WERI-Rb-1 (cell line): ENCODE measurements at regions not wholly inside any gene's neighbourhood (a gene's known extent, or its start where the extent isn't known, plus 50 kb on each side); places are given as distances from the start of the nearest gene placed in this dataset.

ENCODE experiments used
- DNase-seq: peaks from one replicate; pipeline ENCODE4 v3.0.0-alpha.2; 2020
- H3K27ac ChIP-seq: fragments of 250-450 bp; sonication (Bioruptor Pico); 2 replicates; pipeline ENCODE4 v1.5.1; 2020; ENCODE audit warnings: mild to moderate bottlenecking, moderate library complexity
- H3K27me3 ChIP-seq: fragments of 250-450 bp; sonication (Bioruptor Pico); 2 replicates; pipeline ENCODE4 v1.5.1; 2021; ENCODE audit warnings: mild to moderate bottlenecking, low read depth, moderate library complexity; ENCODE audit not compliant: insufficient read depth, severe bottlenecking
- H3K36me3 ChIP-seq: fragments of 250-450 bp; sonication (Bioruptor Pico); 2 replicates; pipeline ENCODE4 v1.5.1; 2020; ENCODE audit warnings: mild to moderate bottlenecking, moderate library complexity
- H3K4me3 ChIP-seq: 2 replicates; pipeline ENCODE4 v1.5.1; 2011; ENCODE audit warnings: low read depth, mild to moderate bottlenecking, control low read depth, low read length
- H3K9me3 ChIP-seq: fragments of 250-450 bp; sonication (Bioruptor Pico); 2 replicates; pipeline ENCODE4 v1.5.1; 2021; ENCODE audit warnings: mild to moderate bottlenecking, moderate library complexity; ENCODE audit not compliant: severe bottlenecking
- TF ChIP-seq, protein P1 (sequence below): IDR thresholded peaks from 2 replicates; pipeline ENCODE4 v1.5.1; 2011; ENCODE audit warnings: low read depth, mild to moderate bottlenecking, control low read depth, inconsistent platforms, low read length

DNA sequence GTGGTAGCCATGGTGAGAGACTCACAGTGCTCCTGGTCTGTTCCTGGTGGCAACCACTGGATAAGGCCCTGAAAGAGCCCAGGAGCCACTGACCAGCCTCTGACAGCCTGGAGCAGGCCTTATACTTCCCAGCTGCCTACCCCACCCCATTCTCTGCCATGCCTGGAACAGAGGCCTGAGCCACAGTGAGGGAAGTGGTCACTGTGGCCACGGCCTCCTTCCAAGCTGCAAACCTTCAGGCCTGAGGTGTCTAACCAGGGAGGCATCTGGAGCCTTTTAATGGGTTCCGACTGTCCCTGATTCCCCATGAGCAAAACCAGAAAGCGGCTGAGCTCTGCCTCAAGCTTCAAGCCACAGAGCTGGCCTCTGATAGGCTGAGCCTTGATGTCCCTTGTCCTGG, 113.0 kb upstream of the SIRPA start:
- H3K27me3 ChIP-seq = no peaks in the 10 kb centered on the region
- H3K36me3 ChIP-seq = no peaks in the 10 kb centered on the region

DNA sequence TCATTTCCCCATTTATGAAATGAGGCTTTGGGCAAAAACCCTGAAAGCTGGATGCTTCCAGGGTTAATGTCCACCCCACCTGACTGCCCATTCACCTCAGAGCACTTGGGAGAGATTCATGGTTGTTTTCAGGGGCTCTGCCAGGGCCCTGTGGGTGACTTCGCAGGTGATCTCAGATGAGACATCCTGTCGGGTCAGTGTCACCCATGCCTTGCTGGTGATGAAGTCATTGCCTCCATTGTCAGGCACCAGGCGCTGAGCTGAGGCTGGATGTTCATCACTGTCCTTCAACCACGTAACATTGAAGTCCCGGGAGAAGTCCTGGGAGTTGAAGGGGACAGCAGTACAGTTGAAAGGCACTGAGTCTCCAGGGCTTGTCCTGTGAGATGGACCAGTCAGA, 115.6 kb upstream of the SIRPA start:
- no peak overlapping the region for H3K27ac ChIP-seq
- TF ChIP-seq, protein P1, sequence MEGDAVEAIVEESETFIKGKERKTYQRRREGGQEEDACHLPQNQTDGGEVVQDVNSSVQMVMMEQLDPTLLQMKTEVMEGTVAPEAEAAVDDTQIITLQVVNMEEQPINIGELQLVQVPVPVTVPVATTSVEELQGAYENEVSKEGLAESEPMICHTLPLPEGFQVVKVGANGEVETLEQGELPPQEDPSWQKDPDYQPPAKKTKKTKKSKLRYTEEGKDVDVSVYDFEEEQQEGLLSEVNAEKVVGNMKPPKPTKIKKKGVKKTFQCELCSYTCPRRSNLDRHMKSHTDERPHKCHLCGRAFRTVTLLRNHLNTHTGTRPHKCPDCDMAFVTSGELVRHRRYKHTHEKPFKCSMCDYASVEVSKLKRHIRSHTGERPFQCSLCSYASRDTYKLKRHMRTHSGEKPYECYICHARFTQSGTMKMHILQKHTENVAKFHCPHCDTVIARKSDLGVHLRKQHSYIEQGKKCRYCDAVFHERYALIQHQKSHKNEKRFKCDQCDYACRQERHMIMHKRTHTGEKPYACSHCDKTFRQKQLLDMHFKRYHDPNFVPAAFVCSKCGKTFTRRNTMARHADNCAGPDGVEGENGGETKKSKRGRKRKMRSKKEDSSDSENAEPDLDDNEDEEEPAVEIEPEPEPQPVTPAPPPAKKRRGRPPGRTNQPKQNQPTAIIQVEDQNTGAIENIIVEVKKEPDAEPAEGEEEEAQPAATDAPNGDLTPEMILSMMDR = no peak
- no peaks in the 10 kb centered on the region for H3K9me3 ChIP-seq
- no peaks in the 10 kb centered on the region for H3K27me3 ChIP-seq
- H3K36me3 ChIP-seq = no peaks in the 10 kb centered on the region
- no peak overlapping the region for H3K4me3 ChIP-seq
- no peak for DNase-seq

More for the DNA sequence above, 113.0 kb upstream of the SIRPA start:
- Histone ChIP-seq H3K27ac (no peak overlapping the region), H3K4me3 (no peak overlapping the region), H3K9me3 (no peaks in the 10 kb centered on the region)
- TF ChIP-seq, protein P1 = no peak
- DNase-seq = no peak

DNA sequence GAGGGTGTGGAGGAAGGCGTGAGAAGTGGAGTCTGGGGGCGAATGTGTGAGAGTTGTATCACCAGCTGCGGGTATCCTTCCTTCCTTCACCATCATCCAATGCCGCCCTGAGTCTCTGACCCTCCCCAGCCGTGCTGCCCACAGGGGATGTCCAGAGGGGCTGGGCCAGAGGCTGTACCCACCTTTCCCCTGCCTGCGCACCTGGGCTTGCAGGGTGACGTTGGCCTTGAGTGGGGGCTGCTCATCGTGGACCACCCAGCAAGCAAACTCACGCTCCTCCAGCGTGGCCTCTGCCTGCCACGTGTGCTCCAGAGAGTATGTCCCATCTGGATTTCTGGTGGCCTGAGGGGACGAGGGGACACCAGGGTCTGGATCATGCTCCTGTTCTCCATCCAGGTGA, 116.9 kb upstream of the SIRPA start:
- Histone ChIP-seq H3K27me3 (no peaks in the 10 kb centered on the region), H3K9me3 (no peaks in the 10 kb centered on the region), H3K4me3 (no peak overlapping the region), H3K27ac (no peak overlapping the region), H3K36me3 (no peaks in the 10 kb centered on the region)
- TF ChIP-seq, protein P1 = no peak
- no peak for DNase-seq

DNA sequence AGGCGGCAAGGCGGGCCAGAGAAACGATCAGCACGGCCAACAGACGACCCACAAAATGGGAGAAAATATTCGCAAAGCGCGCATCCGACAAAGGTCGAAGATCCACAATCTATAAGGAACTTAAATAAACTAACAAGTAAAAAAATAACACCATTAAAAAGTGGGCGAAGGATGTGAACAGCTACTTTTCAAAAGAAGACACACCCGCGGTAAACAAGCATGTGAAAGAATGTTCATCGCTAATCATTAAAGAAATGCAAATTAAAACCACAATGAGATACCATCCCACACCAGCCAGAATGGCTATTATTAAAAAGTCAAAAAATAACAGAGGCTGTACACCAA, 117.8 kb upstream of the SIRPA start:
- no peaks in the 10 kb centered on the region for H3K36me3 ChIP-seq
- TF ChIP-seq, protein P1 = no peak
- no peak for DNase-seq
- no peak overlapping the region; the same call in 1 of the 2 replicates for H3K4me3 ChIP-seq
- no peak overlapping the region for H3K27ac ChIP-seq
- H3K9me3 ChIP-seq = no peaks in the 10 kb centered on the region
- H3K27me3 ChIP-seq = no peaks in the 10 kb centered on the region

DNA sequence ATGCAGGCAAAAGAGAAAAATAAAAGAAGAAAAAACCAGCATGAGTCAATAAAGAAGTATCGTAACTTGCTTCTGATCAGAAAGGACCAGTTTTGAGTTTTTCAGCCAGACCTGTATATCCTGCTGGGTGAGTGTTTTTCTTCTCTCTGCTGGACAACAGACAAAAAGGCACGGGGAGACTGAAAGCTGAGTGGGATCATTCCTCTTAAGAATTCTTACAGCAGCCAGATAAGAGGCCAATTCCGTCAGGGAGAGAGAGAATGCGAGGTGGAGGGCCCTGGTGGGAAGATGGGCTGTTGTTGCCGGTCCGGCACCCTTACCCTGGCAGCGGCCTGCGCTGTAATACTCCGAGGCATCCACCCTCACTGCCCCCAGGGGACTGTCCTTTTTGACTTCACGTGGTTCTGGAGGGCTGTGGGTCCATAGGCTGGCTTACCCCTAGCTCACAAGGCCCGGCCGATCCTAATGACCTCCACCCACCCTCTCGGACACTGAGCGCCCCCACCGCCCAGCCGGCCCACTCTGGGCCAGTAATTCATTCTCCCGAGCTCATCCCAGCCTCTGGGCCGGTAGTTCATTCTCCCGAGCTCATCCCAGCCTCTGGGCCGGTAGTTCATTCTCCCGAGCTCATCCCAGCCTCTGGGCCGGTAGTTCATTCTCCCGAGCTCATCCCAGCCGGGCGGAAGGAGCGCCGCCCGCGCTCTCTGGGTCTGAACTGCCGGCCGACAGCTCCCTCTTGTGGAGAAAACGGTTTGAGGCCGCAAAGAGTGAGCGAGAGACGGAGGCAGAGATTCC, 118.3 kb upstream of the SIRPA start:
- Histone ChIP-seq H3K36me3 (no peaks in the 10 kb centered on the region), H3K27me3 (no peaks in the 10 kb centered on the region), H3K9me3 (no peaks in the 10 kb centered on the region), H3K4me3 (peak overlapping the region; percentile 71), H3K27ac (peak overlapping the region; percentile 36; the same call in 1 of the 2 replicates)
- peak; percentile 88 for DNase-seq
- TF ChIP-seq, protein P1 = peak; percentile 77

DNA sequence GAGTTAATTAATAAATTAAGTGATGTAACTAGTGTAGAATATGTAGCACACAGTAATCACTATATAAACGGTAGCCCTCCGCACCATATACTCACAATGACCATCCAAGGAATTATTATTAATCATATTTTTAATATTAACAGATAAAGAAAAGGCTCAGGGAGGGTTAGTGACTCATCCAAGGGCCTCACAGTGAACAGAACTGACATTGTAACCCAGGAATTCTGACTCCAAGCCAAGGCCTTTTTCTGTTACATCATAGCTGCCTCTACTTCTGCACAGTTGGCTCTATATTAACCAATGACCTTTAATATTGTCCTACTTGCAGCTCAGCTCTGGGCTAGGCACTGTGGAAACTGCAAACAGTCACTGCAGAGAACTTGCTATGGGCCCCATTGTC, 117.5 kb upstream of the SIRPG start:
- H3K27me3 ChIP-seq = no peaks in the 10 kb centered on the region
- TF ChIP-seq, protein P1 = no peak
- H3K27ac ChIP-seq = no peak overlapping the region
- no peak for DNase-seq
- H3K36me3 ChIP-seq = no peaks in the 10 kb centered on the region
- no peaks in the 10 kb centered on the region for H3K9me3 ChIP-seq
- no peak overlapping the region for H3K4me3 ChIP-seq
